ENCODE measurements at regions not wholly inside any gene's neighbourhood (a gene's known extent, or its start where the extent isn't known, plus 50 kb on each side); places are given as distances from the start of the nearest gene placed in this dataset.
"Not testable (repeated sequence)": the region's sequence is repeated elsewhere in the genome, so short reads cannot be mapped to it uniquely, and the experiment has no call there.

GRCh38 chr3:132979606-132980005 is 58.6 kb upstream of the TMEM108 start:
- H3K27ac ChIP-seq, result no peak overlapping the region
- DNase-seq (ENCODE audit: low spot score), result no peak
- no peak for TF ChIP-seq CTCF (IDR thresholded peaks at IDR 0.05)

GRCh38 chr3:132978946-132979345 is 59.2 kb upstream of the TMEM108 start:
- not testable (repeated sequence) for H3K36me3 ChIP-seq; H3K27me3 ChIP-seq (replicated peaks; ENCODE audit: insufficient read depth); H3K4me3 ChIP-seq; H3K4me1 ChIP-seq (ENCODE audit: control insufficient read depth in 1 of 2, low read depth in 2 of 2); DNase-seq (ENCODE audit: low spot score); H3K9me3 ChIP-seq; H3K27ac ChIP-seq; ATAC-seq (ENCODE audit: insufficient number of reproducible peaks, low FRiP score, low read depth)

More at GRCh38 chr3:132979606-132980005, 58.6 kb upstream of the TMEM108 start:
- Histone ChIP-seq H3K27me3 (replicated peaks; ENCODE audit: insufficient read depth) (no peaks in the 10 kb centered on the region), H3K4me1 (ENCODE audit: control insufficient read depth in 1 of 2, low read depth in 2 of 2) (no peaks in the 10 kb centered on the region), H3K36me3 (no peaks in the 10 kb centered on the region), H3K9me3 (no peaks in the 10 kb centered on the region), H3K4me3 (no peak overlapping the region)
- ATAC-seq (ENCODE audit: insufficient number of reproducible peaks, low FRiP score, low read depth), result no peak

- Histone ChIP-seq H3K9me3 (no peaks in the 10 kb centered on the region), H3K27ac (no peak overlapping the region), H3K36me3 (no peaks in the 10 kb centered on the region), H3K4me1 (ENCODE audit: control insufficient read depth in 1 of 2, low read depth in 2 of 2) (no peaks in the 10 kb centered on the region), H3K4me3 (no peak overlapping the region), H3K27me3 (replicated peaks; ENCODE audit: insufficient read depth) (no peaks in the 10 kb centered on the region)
- no peak for DNase-seq (ENCODE audit: low spot score)
- ATAC-seq (ENCODE audit: insufficient number of reproducible peaks, low FRiP score, low read depth), result no peak
- no peak for TF ChIP-seq CTCF (IDR thresholded peaks at IDR 0.05)
Measured at GRCh38 chr3:132978464-132978863, 59.7 kb upstream of the TMEM108 start.

- Histone ChIP-seq H3K27ac (no peak overlapping the region), H3K9me3 (no peaks in the 10 kb centered on the region), H3K4me1 (ENCODE audit: control insufficient read depth in 1 of 2, low read depth in 2 of 2) (no peaks in the 10 kb centered on the region), H3K36me3 (no peaks in the 10 kb centered on the region), H3K27me3 (replicated peaks; ENCODE audit: insufficient read depth) (no peaks in the 10 kb centered on the region), H3K4me3 (no peak overlapping the region)
- no peak for ATAC-seq (ENCODE audit: insufficient number of reproducible peaks, low FRiP score, low read depth)
- TF ChIP-seq CTCF (IDR thresholded peaks at IDR 0.05), result no peak
- DNase-seq (ENCODE audit: low spot score), result no peak
Measured at GRCh38 chr3:132974097-132974496, 64.1 kb upstream of the TMEM108 start.

- ATAC-seq (ENCODE audit: insufficient number of reproducible peaks, low FRiP score, low read depth) (no peak), DNase-seq (ENCODE audit: low spot score) (no peak)
- Histone ChIP-seq H3K27ac (no peak overlapping the region), H3K4me3 (no peak overlapping the region), H3K27me3 (replicated peaks; ENCODE audit: insufficient read depth) (no peaks in the 10 kb centered on the region), H3K9me3 (no peaks in the 10 kb centered on the region), H3K36me3 (no peaks in the 10 kb centered on the region), H3K4me1 (ENCODE audit: control insufficient read depth in 1 of 2, low read depth in 2 of 2) (no peaks in the 10 kb centered on the region)
- TF ChIP-seq CTCF (IDR thresholded peaks at IDR 0.05), result no peak
Measured at GRCh38 chr3:132973441-132973840, 64.8 kb upstream of the TMEM108 start.

- Histone ChIP-seq H3K36me3 (no peaks in the 10 kb centered on the region), H3K9me3 (no peaks in the 10 kb centered on the region), H3K27me3 (replicated peaks; ENCODE audit: insufficient read depth) (no peaks in the 10 kb centered on the region), H3K4me3 (no peak overlapping the region), H3K4me1 (ENCODE audit: control insufficient read depth in 1 of 2, low read depth in 2 of 2) (no peaks in the 10 kb centered on the region), H3K27ac (no peak overlapping the region)
- TF ChIP-seq CTCF (IDR thresholded peaks at IDR 0.05), result no peak
- ATAC-seq (ENCODE audit: insufficient number of reproducible peaks, low FRiP score, low read depth), result no peak
- no peak for DNase-seq (ENCODE audit: low spot score)
Measured at GRCh38 chr3:132972333-132972732, 65.9 kb upstream of the TMEM108 start.
